HTR-8/SVneo (cell line): ENCODE measurements at regions not wholly inside any gene's neighbourhood (a gene's known extent, or its start where the extent isn't known, plus 50 kb on each side); places are given as distances from the start of the nearest gene placed in this dataset.
"Not testable (repeated sequence)": the region's sequence is repeated elsewhere in the genome, so short reads cannot be mapped to it uniquely, and the experiment has no call there.

Experiments
- DNase-seq: peaks from one replicate; pipeline ENCODE4 v3.0.0; 2011; ENCODE audit warnings: low spot score, mixed read lengths; ENCODE audit not compliant: insufficient read length
- FAIRE-seq: peaks from 2 replicates; lab custom pipeline; 2011; peaks lifted over from hg19 to GRCh38; lab: Jason Lieb, UNC

- DNase-seq (no peak), FAIRE-seq (no peak)
Observed at GRCh38 chr2:153532140-153532539, 53.6 kb upstream of the RPRM start.

DNA sequence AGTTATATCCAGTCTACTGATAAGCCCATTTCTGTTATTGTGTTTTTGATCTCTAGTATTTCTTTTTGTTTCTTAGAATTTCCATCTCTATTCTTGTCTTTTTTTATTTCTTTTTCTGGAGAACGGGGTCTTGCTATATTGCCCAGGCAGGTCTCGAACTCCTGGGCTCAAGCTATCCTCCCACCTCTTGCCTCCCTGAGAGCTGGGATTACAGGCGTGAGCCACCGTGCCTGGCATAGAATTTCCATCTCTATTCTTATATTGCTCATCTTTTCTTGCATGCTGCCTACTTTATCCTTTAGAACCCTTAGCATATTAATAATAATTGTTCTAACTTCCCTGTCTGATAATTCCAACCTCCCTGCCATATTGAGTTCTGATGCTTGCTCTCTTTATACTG lies 55.2 kb upstream of the RPRM start:
- not testable (repeated sequence) for DNase-seq, FAIRE-seq

- FAIRE-seq, DNase-seq: not testable (repeated sequence)
Observed at GRCh38 chr2:153534590-153534989, 56.0 kb upstream of the RPRM start.

- no peak for DNase-seq
- no peak for FAIRE-seq
Observed at GRCh38 chr2:153536115-153536514, 57.6 kb upstream of the RPRM start.

DNA sequence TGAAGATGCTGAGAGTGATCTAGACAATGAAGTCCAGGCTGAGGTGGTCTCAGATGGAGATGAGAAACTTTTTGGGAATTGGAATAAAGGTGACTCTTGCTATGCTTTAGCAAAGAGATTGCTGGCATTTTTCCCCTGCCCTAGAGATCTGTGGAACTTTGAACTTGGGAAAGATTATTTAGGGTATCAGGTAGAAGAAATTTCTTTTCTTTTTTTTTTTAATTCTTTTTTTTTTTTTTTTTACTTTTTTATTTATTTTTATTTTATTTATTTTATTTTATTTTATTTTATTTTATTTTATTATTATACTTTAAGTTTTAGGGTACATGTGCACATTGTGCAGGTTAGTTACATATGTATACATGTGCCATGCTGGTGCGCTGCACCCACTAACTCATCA lies 59.5 kb upstream of the RPRM start:
- not testable (repeated sequence) for FAIRE-seq, DNase-seq

GRCh38 chr2:153543635-153544071 lies 65.1 kb upstream of the RPRM start:
- no peak for FAIRE-seq
- DNase-seq = no peak

GRCh38 chr2:153546358-153546757 lies 67.8 kb upstream of the RPRM start:
- DNase-seq (no peak), FAIRE-seq (no peak)

DNA sequence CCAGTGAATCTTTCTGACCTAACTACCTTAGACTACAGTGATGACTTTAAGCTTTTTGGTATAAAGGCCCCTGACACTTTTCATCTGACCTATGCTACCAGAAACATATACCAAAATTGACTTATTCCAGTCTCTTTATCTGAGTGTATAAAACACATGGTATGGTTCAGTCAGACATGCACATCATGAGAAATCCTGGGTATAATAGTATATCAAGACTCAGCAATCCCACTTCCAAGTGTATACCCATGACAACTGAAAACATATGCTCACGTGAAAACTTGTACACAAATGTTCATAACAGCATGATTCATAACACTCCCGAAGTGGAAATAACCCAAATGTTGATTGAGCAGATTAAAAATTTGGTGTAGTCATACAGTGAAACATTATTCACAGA lies 70.0 kb upstream of the RPRM start:
- no peak for DNase-seq
- FAIRE-seq = no peak

GRCh38 chr2:153551698-153552097 lies 73.1 kb upstream of the RPRM start:
- no peak for DNase-seq
- FAIRE-seq = no peak

- FAIRE-seq (no peak), DNase-seq (no peak)
Observed at GRCh38 chr2:153557211-153557610, 78.6 kb upstream of the RPRM start.

GRCh38 chr2:153557714-153558113 lies 79.2 kb upstream of the RPRM start:
- FAIRE-seq = no peak
- DNase-seq = no peak

- no peak for FAIRE-seq
- no peak for DNase-seq
Observed at GRCh38 chr2:153558247-153558646, 79.7 kb upstream of the RPRM start.

GRCh38 chr2:153567367-153567766 lies 88.8 kb upstream of the RPRM start:
- FAIRE-seq (no peak), DNase-seq (no peak)

DNA sequence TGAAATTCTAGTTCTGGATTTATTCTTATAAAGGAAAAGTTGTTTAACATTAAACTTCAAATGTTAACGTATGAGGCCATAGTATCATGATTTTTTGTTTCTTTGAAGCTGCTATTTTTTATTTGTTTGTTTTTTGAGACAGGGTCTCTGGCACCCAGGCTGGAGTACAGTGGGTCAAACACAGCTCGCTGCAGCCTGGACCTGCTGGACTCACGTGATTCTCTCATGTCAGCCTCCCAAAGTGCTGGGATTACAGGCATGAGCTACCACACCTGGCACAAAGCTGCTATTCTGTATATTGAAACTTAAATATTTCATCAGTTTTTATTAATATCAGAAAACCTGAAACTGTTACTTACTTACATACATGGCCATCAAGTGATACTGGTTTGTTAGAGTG lies 89.5 kb upstream of the RPRM start:
- DNase-seq (no peak), FAIRE-seq (no peak)

DNA sequence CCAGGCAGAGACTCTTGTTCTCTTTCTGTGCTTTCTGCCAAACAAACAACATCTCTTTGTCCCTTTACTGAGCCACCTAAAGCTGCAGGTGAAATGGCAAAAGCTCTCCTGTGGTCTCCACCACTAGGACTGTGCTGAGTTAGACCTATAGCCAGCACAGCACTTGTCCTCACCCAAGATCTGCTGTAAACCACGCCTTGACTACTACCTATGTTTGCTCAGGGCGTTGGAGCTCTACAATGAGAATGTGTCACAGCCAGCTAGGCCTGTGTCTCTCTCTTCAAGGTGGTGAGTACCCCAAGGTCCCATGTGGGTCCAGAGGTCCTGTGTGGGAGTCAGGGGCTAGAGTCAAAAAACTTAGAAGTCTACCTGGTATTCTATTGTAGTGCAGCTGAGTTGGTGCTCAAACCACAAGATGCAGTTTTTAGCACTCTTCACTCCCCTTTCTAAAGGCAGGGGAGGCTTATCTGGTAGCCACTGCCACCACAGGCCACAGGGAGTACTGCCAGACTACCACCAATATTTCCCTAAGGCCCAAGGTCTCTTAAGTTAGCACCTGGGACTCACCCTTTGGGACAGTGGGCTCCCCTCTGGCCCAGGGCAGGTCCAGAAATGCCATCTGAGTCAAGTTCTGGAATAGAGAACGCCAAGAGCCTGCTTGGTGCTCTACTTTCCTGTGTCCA lies 96.8 kb upstream of the RPRM start:
- no peak for FAIRE-seq
- DNase-seq = no peak

GRCh38 chr2:153584244-153584643 lies 105.7 kb upstream of the RPRM start:
- FAIRE-seq (no peak), DNase-seq (no peak)

- DNase-seq = no peak
- FAIRE-seq = no peak
Observed at GRCh38 chr2:153588408-153588807, 109.8 kb upstream of the RPRM start.

- DNase-seq (no peak), FAIRE-seq (no peak)
Observed at GRCh38 chr2:153589586-153589985, 111.0 kb upstream of the RPRM start.

- DNase-seq = not testable (repeated sequence)
Observed at GRCh38 chr2:153593086-153593485, 114.5 kb upstream of the RPRM start.

GRCh38 chr2:153595939-153596338 lies 117.4 kb upstream of the RPRM start:
- FAIRE-seq (no peak), DNase-seq (no peak)

More at GRCh38 chr2:153593086-153593485, 114.5 kb upstream of the RPRM start:
- FAIRE-seq = not testable (repeated sequence)

DNA sequence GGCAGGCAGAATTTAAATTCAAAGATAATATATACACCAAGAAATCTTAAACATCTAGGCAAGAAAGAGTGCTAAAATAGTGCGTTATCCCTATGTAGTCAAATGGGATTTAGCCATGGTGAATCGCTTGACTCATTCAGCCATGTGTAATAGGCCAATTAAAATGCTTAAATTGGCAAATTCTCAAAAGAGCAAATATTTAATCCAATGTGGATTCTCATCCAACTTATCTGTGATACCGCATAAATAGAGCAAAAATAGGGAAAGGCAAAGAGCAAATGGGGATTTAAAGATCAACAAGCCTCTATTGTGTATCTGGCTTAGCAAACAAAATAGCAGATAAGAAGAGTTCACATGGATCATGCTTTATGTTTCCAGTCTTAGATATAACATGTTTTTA lies 123.2 kb upstream of the RPRM start:
- FAIRE-seq (no peak), DNase-seq (no peak)

- no peak for DNase-seq
- FAIRE-seq = no peak
Observed at GRCh38 chr2:153604133-153604532, 125.6 kb upstream of the RPRM start.
